MG63 (cell line): ENCODE measurements at regions not wholly inside any gene's neighbourhood (a gene's known extent, or its start where the extent isn't known, plus 50 kb on each side); places are given as distances from the start of the nearest gene placed in this dataset.
A peak's percentile ranks its signal among the peaks of the same experiment; 100 is the strongest.

Source experiments
- DNase-seq: peaks from one replicate; pipeline ENCODE4 v3.0.0-alpha.2; 2020
- H3K27me3 ChIP-seq: fragments of 250-450 bp; sonication (Bioruptor Pico); 2 replicates; pipeline ENCODE4 v1.5.1; 2020; ENCODE audit warnings: mild to moderate bottlenecking, moderate library complexity
- H3K36me3 ChIP-seq: fragments of 250-450 bp; sonication (Bioruptor Pico); 2 replicates; pipeline ENCODE4 v1.5.1; 2020; ENCODE audit warnings: mild to moderate bottlenecking, moderate library complexity
- H3K4me3 ChIP-seq: fragments of 250-450 bp; sonication (Bioruptor Pico); 2 replicates; pipeline ENCODE4 v1.5.1; 2020; ENCODE audit warnings: mild to moderate bottlenecking, moderate library complexity
- H3K9me3 ChIP-seq: fragments of 250-450 bp; sonication (Bioruptor Pico); 2 replicates; pipeline ENCODE4 v1.5.1; 2020; ENCODE audit warnings: mild to moderate bottlenecking, moderate library complexity

GRCh38 chr1:229883504-229884200 lies 183.4 kb upstream of the GALNT2 start:
- DNase-seq = no peak
- no peaks in the 10 kb centered on the region for H3K9me3 ChIP-seq
- H3K36me3 ChIP-seq = no peaks in the 10 kb centered on the region
- peaks cover 2% of the 10 kb centered on the region for H3K27me3 ChIP-seq
- H3K4me3 ChIP-seq = no peak overlapping the region

GRCh38 chr1:229884765-229885164 lies 182.3 kb upstream of the GALNT2 start:
- Histone ChIP-seq H3K27me3 (peaks cover 2% of the 10 kb centered on the region), H3K4me3 (no peak overlapping the region), H3K9me3 (no peaks in the 10 kb centered on the region), H3K36me3 (no peaks in the 10 kb centered on the region)
- no peak for DNase-seq

- DNase-seq = no peak
- H3K4me3 ChIP-seq = no peak overlapping the region
- H3K27me3 ChIP-seq = peaks cover 2% of the 10 kb centered on the region
- H3K9me3 ChIP-seq = no peaks in the 10 kb centered on the region
- H3K36me3 ChIP-seq = no peaks in the 10 kb centered on the region
These were observed 181.2 kb upstream of the GALNT2 start for GRCh38 chr1:229885568-229886495.

GRCh38 chr1:229886636-229887035 lies 180.4 kb upstream of the GALNT2 start:
- DNase-seq = no peak
- no peaks in the 10 kb centered on the region for H3K9me3 ChIP-seq
- no peak overlapping the region for H3K4me3 ChIP-seq
- peaks cover under 1% of the 10 kb centered on the region for H3K27me3 ChIP-seq
- no peaks in the 10 kb centered on the region for H3K36me3 ChIP-seq

- H3K36me3 ChIP-seq = no peaks in the 10 kb centered on the region
- no peak overlapping the region for H3K4me3 ChIP-seq
- DNase-seq = peak; percentile 77
These were observed 179.8 kb upstream of the GALNT2 start for GRCh38 chr1:229887043-229887822.

GRCh38 chr1:229888157-229888556 lies 178.9 kb upstream of the GALNT2 start:
- no peak for DNase-seq
- no peaks in the 10 kb centered on the region; the same call in none of the 2 replicates for H3K27me3 ChIP-seq
- H3K9me3 ChIP-seq = no peaks in the 10 kb centered on the region
- no peaks in the 10 kb centered on the region for H3K36me3 ChIP-seq
- H3K4me3 ChIP-seq = no peak overlapping the region

More at GRCh38 chr1:229887043-229887822, 179.8 kb upstream of the GALNT2 start:
- Histone ChIP-seq H3K9me3 (no peaks in the 10 kb centered on the region), H3K27me3 (no peaks in the 10 kb centered on the region; the same call in none of the 2 replicates)

GRCh38 chr1:229888561-229889001 lies 178.5 kb upstream of the GALNT2 start:
- Histone ChIP-seq H3K36me3 (no peaks in the 10 kb centered on the region), H3K27me3 (no peaks in the 10 kb centered on the region; the same call in 1 of the 2 replicates), H3K4me3 (no peak overlapping the region), H3K9me3 (no peaks in the 10 kb centered on the region)
- DNase-seq = peak; percentile 44

GRCh38 chr1:229889031-229889517 lies 178.0 kb upstream of the GALNT2 start:
- H3K9me3 ChIP-seq = no peaks in the 10 kb centered on the region
- no peak for DNase-seq
- H3K27me3 ChIP-seq = no peaks in the 10 kb centered on the region; the same call in 1 of the 2 replicates

GRCh38 chr1:229891227-229891626 lies 175.8 kb upstream of the GALNT2 start:
- H3K9me3 ChIP-seq = no peaks in the 10 kb centered on the region
- DNase-seq = no peak
- H3K4me3 ChIP-seq = no peak overlapping the region
- peaks cover 2% of the 10 kb centered on the region; the same call in 1 of the 2 replicates for H3K27me3 ChIP-seq
- no peaks in the 10 kb centered on the region for H3K36me3 ChIP-seq

More at GRCh38 chr1:229889031-229889517, 178.0 kb upstream of the GALNT2 start:
- no peaks in the 10 kb centered on the region for H3K36me3 ChIP-seq
- no peak overlapping the region for H3K4me3 ChIP-seq

GRCh38 chr1:229892515-229893117 lies 174.4 kb upstream of the GALNT2 start:
- H3K4me3 ChIP-seq = no peak overlapping the region

GRCh38 chr1:229893762-229894444 lies 173.1 kb upstream of the GALNT2 start:
- no peak for DNase-seq

More at GRCh38 chr1:229892515-229893117, 174.4 kb upstream of the GALNT2 start:
- H3K36me3 ChIP-seq = no peaks in the 10 kb centered on the region
- peaks cover 2% of the 10 kb centered on the region; the same call in 1 of the 2 replicates for H3K27me3 ChIP-seq
- H3K9me3 ChIP-seq = no peaks in the 10 kb centered on the region
- DNase-seq = no peak

GRCh38 chr1:229894532-229894931 lies 172.5 kb upstream of the GALNT2 start:
- DNase-seq = no peak
- Histone ChIP-seq H3K4me3 (no peak overlapping the region), H3K27me3 (peaks cover 2% of the 10 kb centered on the region; the same call in 1 of the 2 replicates), H3K36me3 (no peaks in the 10 kb centered on the region), H3K9me3 (no peaks in the 10 kb centered on the region)

More at GRCh38 chr1:229893762-229894444, 173.1 kb upstream of the GALNT2 start:
- Histone ChIP-seq H3K27me3 (peaks cover 2% of the 10 kb centered on the region; the same call in 1 of the 2 replicates), H3K36me3 (no peaks in the 10 kb centered on the region), H3K9me3 (no peaks in the 10 kb centered on the region), H3K4me3 (no peak overlapping the region)

- Histone ChIP-seq H3K9me3 (no peaks in the 10 kb centered on the region), H3K27me3 (peaks cover 2% of the 10 kb centered on the region; the same call in 1 of the 2 replicates), H3K36me3 (no peaks in the 10 kb centered on the region), H3K4me3 (no peak overlapping the region)
- DNase-seq = no peak
These were observed 171.4 kb upstream of the GALNT2 start for GRCh38 chr1:229895605-229896004.

GRCh38 chr1:229896306-229896705 lies 170.7 kb upstream of the GALNT2 start:
- DNase-seq = no peak

GRCh38 chr1:229896861-229897260 lies 170.2 kb upstream of the GALNT2 start:
- Histone ChIP-seq H3K36me3 (no peaks in the 10 kb centered on the region), H3K27me3 (peaks cover 2% of the 10 kb centered on the region; the same call in 1 of the 2 replicates)
- no peak for DNase-seq

More at GRCh38 chr1:229896306-229896705, 170.7 kb upstream of the GALNT2 start:
- Histone ChIP-seq H3K4me3 (no peak overlapping the region), H3K27me3 (peaks cover 2% of the 10 kb centered on the region; the same call in 1 of the 2 replicates), H3K36me3 (no peaks in the 10 kb centered on the region), H3K9me3 (no peaks in the 10 kb centered on the region)

More at GRCh38 chr1:229896861-229897260, 170.2 kb upstream of the GALNT2 start:
- H3K9me3 ChIP-seq = no peaks in the 10 kb centered on the region; the same call in 1 of the 2 replicates
- no peak overlapping the region for H3K4me3 ChIP-seq
